IPS-11a (cell line): ENCODE measurements at regions not wholly inside any gene's neighbourhood (a gene's known extent, or its start where the extent isn't known, plus 50 kb on each side); places are given as distances from the start of the nearest gene placed in this dataset.
"Not testable (repeated sequence)": the region's sequence is repeated elsewhere in the genome, so short reads cannot be mapped to it uniquely, and the experiment has no call there.

Source experiments
- H3K4me3 ChIP-seq: one replicate; pipeline ENCODE4 v1.5.1; 2013; ENCODE audit warnings: low read depth, low read length, control low read depth

DNA sequence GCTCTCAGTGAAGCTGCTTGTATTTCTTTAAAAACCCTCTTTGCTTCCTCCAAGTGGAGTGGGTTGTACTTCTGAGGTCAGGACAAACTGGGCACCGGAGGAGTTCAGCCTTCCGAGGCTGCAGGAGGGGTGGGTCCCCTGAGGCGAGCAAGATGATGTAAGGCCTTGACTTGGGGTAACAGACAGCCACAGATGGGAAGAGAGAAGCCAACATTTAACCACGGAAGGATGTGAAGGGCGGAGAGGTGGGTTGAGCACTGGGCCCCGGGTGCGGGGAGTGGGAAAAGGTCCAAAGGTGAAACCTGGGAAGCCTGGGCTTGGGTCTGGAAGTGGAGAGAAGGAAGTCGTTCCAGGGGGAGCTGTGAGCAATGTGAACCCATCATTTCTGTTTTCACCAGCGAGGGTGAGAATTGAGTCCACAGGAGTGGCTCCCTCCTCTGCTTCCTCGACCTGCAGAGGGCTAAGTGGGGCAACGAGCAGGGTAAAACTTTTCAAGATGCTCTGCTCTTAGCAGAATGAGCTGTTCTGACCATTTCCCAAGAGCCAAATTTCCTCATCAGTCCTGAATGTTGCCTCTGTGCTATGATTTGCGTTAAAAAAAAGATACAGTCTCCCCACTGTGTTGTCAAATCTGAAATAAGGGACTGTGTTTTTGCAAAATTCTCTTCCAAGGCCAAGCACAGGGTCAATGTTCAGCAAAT, 137.7 kb upstream of the CRHR1 start:
- H3K4me3 ChIP-seq, result no peak overlapping the region

DNA sequence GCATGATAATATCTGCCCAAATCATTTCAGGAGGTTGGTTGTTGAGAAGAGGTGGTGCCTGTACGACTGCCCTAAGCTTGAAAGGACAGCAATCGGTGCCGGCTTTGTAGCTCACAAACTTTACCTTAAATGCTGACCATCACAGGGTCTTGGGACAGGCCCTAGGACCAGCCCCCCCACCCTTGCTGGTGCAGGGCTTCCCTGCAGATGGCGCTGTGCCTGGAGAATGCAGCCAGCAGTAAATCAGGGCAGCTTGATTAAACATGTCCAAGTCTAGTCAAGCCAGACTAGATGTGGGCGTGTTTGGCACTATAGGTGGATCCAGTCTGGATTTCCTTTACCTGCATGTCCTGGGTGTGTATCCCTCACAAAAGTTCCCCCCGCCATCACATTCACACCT, 135.5 kb upstream of the CRHR1 start:
- H3K4me3 ChIP-seq, result no peak overlapping the region

DNA sequence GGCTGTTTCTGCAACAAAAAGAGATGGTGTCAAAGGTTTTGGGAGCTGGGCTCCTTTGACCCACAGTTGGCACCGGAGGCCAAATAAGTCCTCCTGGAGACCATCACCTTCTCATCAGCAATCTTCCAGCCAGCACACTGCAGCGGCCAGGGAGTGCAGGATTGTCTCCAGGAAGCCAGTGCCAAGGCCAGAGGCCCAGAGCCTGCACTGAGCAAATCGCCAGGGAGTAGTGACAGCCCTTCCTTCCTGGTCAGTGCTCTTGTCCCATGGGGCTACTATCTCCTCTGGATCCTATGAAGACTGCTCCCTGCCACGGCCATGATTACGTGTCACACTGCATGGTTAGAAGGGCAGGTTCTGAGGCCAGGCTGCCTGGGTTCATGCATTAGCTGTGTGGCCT, 134.3 kb upstream of the CRHR1 start:
- H3K4me3 ChIP-seq, result no peak overlapping the region

DNA sequence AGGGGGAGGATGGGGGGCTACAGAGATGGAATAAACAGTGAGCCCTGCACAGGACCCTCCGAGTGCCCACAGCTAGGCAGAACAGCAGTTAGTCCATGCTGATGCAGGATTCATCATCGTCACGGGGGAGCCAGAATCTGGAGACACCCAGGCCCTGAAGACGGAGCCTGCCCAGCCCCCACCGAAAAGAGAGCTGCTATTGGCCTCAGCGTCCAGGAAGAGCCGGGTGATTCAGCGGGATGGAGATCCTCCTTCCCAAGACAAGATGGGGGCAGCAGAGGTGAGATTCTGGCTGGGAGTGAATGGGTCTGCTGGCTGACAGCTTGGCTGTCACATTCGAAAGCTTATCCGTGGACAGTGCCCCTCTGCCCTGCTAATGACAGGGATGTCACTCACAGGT, 133.6 kb upstream of the CRHR1 start:
- H3K4me3 ChIP-seq, result no peak overlapping the region

DNA sequence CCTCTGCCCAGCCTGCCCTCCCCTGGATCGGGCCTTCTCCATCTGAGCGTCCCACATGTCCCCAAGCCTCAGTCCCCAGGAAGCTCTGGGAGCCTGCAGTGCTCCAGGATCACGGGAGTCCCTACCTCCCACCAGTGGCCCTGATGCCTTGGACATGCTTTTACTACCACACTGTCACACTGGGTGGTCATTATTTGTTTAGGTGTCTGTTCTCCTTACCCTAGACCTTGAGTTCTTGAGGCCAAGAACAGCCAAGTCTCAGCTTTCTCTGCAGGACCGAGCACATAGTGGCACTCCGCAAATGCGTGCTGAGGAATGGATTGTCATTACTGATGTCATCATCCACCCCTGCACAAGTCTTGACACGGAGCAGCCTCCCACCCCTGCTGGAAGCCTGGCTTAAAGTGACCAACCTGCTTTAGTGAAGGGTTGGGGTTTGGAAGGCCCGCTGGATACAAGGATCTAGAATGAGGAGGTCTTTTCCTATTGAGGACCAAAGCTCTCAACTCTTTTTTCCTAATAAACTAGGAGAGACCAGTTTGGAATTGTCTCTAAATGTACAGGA, 132.9 kb upstream of the CRHR1 start:
- no peak overlapping the region for H3K4me3 ChIP-seq

GRCh38 chr17:45653616-45654015, 130.5 kb upstream of the CRHR1 start:
- no peak overlapping the region for H3K4me3 ChIP-seq

DNA sequence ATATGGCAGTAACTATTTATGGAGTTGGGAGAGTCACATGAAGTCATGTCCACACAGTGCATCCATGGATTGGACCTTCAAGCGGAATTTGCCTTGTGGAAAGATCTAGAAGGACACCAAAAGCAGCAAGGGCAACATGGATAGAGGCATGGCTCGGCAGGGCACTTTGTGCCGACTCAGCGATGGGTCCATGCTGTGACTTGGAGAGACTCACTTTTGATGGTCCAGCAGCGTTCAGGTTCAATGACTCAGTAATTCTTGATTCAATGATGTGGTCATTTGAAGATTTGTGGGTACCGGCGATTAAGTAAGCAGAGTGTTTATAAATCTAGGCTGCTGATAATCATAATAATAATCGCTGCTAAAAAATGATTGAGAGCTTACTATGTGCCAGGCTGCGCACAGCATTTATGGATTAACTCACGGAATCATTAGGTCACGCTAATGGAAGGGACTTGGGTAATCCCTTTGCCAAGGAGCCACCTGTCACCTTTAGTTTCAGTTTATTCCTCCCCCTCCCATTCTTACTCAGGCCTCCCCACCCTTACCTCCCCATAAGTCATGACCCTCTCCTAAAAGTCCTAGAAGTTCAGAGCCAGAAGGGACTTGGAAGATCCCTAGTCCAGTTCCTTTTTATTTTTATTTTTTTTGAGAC, 127.5 kb upstream of the CRHR1 start:
- H3K4me3 ChIP-seq, result no peak overlapping the region

- no peak overlapping the region for H3K4me3 ChIP-seq
Measured at GRCh38 chr17:45660474-45660873, 123.6 kb upstream of the CRHR1 start.

- H3K4me3 ChIP-seq, result no peak overlapping the region
Measured at GRCh38 chr17:45662432-45662831, 121.7 kb upstream of the CRHR1 start.

DNA sequence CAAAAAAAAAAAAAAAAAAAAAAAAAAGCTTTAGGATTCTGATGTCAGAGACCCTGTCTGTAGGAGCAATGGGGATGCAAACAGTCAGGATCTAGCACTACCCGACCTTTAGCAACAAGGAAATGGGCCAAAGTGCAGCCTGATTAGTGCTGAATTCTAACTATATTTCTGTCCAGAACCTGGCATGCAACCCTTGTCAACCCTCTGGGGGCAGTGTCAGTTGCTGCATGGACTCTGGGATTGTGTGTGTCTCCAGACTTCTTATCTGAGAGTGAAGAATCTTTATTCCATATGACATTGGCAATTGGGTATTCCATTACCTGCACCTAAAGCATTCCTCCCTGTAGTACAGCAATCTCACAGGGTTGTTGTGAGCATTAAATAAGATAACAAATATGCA, 120.3 kb upstream of the CRHR1 start:
- no peak overlapping the region for H3K4me3 ChIP-seq

- no peak overlapping the region for H3K4me3 ChIP-seq
Measured at GRCh38 chr17:45664921-45665320, 119.2 kb upstream of the CRHR1 start.

- no peak overlapping the region for H3K4me3 ChIP-seq
Measured at GRCh38 chr17:45666046-45666600, 118.0 kb upstream of the CRHR1 start.

GRCh38 chr17:45666641-45667040, 117.5 kb upstream of the CRHR1 start:
- H3K4me3 ChIP-seq, result no peak overlapping the region

DNA sequence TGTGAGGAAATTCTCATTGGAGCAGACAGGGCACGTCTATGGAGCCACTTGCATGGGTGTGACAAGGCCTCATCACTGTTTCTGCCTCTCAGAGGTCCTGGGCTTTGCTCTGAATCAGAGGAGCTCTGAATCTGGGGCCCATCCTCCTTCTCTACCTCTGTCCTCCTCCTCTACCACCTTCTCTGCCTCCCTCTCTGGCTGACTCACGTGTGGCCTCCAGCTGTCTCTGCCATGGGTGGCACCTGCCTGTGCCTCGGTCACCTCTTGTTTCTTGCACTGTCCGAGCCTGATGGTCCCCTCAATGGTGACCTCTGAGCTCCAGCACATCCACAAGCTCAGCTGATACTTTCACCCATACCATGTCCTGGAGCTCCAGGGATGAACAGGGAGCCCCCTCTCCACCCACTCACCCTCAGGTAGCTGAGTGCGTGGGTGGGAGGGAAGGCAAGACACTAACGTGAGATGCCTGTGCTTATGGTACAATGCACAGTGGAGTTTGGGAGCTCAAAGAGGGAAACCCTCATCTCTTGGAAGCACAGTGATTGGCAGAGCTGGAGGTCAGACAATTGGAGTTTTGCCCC, 116.4 kb upstream of the CRHR1 start:
- H3K4me3 ChIP-seq, result no peak overlapping the region

GRCh38 chr17:45668316-45668715, 115.8 kb upstream of the CRHR1 start:
- no peak overlapping the region for H3K4me3 ChIP-seq

- H3K4me3 ChIP-seq, result no peak overlapping the region
Measured at GRCh38 chr17:45672301-45672700, 111.8 kb upstream of the CRHR1 start.

DNA sequence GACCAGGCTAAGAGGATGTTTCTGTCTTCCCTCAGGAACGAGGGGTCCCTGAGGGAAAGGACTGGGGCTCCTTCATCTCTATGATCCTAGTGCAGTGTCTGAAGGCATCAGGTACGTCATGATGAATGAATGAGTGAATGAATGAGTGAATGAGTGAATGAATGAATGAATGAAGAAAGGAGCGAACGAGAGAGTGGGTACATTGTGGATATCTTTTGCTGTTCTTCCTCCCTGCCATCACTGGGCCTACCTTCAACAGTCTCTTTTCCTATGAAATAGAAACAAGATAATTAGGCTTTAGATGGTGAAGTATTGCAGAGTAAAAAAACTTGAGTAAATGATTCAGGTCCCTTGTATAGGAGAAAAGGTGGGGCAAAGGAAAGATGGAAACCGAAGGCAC, 111.3 kb upstream of the CRHR1 start:
- no peak overlapping the region for H3K4me3 ChIP-seq

- not testable (repeated sequence) for H3K4me3 ChIP-seq
Measured at GRCh38 chr17:45673759-45674158, 110.4 kb upstream of the CRHR1 start.

DNA sequence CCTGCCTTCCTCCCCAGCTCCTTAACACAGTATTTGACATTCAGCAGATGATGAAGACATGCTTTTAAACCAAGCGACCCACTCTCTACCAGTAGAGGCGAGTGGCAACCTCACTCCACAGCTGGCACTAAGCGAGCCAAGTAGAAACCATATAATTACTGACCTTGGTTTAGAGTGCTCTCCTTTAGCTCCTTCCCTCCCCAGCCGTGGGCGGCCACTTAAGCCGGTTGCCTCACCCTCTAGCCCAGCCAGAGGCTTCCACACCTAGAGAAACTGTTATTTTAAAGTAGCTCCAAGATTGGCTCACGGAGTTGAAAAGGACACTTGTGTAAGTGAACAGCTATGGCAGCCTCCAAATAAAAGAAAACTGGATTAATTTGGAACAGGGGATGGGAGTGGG, 109.1 kb upstream of the CRHR1 start:
- H3K4me3 ChIP-seq, result no peak overlapping the region

DNA sequence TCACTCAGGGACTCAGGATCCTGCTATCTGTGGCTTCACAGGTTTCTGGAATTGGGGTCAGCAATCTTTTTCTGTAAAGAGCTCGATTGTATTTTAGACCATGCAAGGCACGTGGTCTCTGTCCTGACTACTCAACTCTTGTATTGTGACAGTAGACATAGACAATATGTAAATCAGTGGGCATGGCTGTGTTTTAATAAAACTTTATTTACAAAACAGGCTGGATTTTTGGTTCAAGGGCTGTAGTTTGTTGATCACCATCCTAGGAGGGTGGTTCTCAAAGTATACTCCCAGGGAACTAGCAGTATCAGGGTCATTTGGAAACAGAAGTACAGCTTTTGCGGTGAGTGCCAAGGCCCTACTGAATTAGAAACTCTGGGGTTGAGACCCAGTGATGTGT, 108.2 kb upstream of the CRHR1 start:
- no peak overlapping the region for H3K4me3 ChIP-seq

GRCh38 chr17:45676695-45677094, 107.4 kb upstream of the CRHR1 start:
- H3K4me3 ChIP-seq, result no peak overlapping the region

GRCh38 chr17:45677770-45678169, 106.3 kb upstream of the CRHR1 start:
- no peak overlapping the region for H3K4me3 ChIP-seq
